ENCODE measurements at regions not wholly inside any gene's neighbourhood (a gene's known extent, or its start where the extent isn't known, plus 50 kb on each side); places are given as distances from the start of the nearest gene placed in this dataset.

DNA sequence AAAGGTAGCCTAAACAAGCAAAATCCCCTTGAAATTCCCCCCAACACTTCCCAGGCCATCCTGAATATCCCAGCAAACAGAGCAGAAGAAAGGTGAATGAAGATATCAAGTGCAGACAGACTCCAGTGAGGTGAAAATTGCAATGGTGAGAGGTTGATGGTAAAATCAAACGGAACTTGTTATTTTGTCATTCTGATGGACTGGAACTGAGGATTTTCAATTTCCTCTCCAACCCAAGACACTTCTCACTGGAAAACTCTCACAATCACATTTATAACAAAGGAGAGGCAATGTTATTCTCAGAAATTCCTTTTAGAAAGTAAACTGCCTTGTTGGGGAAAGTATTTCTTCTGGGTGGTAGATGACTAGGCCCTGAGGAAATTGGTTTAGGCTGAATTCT is 412.4 kb upstream of the C9orf72 start:
- Histone ChIP-seq H3K4me1 (ENCODE audit: control insufficient read depth, extremely low read depth, insufficient read depth, low read length) (no peaks in the 10 kb centered on the region), H3K36me3 (ENCODE audit: control insufficient read depth in 2 of 2, extremely low read depth in 1 of 2, insufficient read depth in 2 of 2, low read length in 2 of 2) (no peaks in the 10 kb centered on the region), H3K4me3 (replicated peaks in 1 of 3; ENCODE audit: insufficient read depth in 1 of 3, low read depth in 1 of 3, low read length in 3 of 3) (no peak overlapping the region), H4K20me1 (replicated peaks; ENCODE audit: control insufficient read depth, extremely low read depth, insufficient read depth, low read length) (no peaks in the 10 kb centered on the region), H3K9me1 (replicated peaks; ENCODE audit: control insufficient read depth, extremely low read depth, insufficient read depth, low read length) (no peaks in the 10 kb centered on the region), H2AFZ (ENCODE audit: low read depth, low read length) (no peak overlapping the region), H3K9ac (replicated peaks; ENCODE audit: extremely low read depth, insufficient read depth, low read length) (no peak overlapping the region), H3K27ac (ENCODE audit: insufficient read depth, low read depth, low read length) (no peak overlapping the region), H3K27me3 (ENCODE audit: control insufficient read depth in 2 of 2, insufficient read depth in 2 of 2, low read length in 2 of 2) (no peaks in the 10 kb centered on the region), H3K79me2 (ENCODE audit: control insufficient read depth, insufficient read depth, low read length) (no peaks in the 10 kb centered on the region), H3K9me3 (replicated peaks; ENCODE audit: control insufficient read depth, insufficient read depth, low read length) (no peaks in the 10 kb centered on the region), H3K4me2 (ENCODE audit: insufficient read depth, low read length) (no peak overlapping the region)
- dilution Hi-C loops (cut with MboI; ENCODE audit: extremely low pct_ligation_motif_present, low sequenced_read_pairs) (no loop called here), intact Hi-C loops (cut with micrococcal nuclease) (no loop called here)
- FAIRE-seq = no peak
- POLR2A ChIA-PET = no interaction called here
- CTCF ChIA-PET = no interaction called here
- TF ChIP-seq POLR2AphosphoS5 (IDR thresholded peaks at IDR 0.05; ENCODE audit: insufficient read depth, low read depth, low read length) (no peak), CTCF (IDR thresholded peaks at IDR 0.05; ENCODE audit: extremely low read depth in 1 of 2, insufficient read depth in 1 of 2, low read depth in 1 of 2, low read length in 2 of 2) (no peak), MYC (IDR thresholded peaks at IDR 0.05; ENCODE audit: low read depth, low read length) (no peak), EZH2 (IDR thresholded peaks at IDR 0.05; ENCODE audit: borderline replicate concordance, low read depth, low read length, severe bottlenecking) (no peak), POLR2A (IDR thresholded peaks at IDR 0.05; ENCODE audit: low read depth, low read length) (no peak), FOS (IDR thresholded peaks at IDR 0.05; ENCODE audit: borderline replicate concordance, insufficient read depth, low read length) (no peak), GATA2 (IDR thresholded peaks at IDR 0.05; ENCODE audit: insufficient read depth, insufficient read length, low read depth, low read length) (no peak), JUN (IDR thresholded peaks at IDR 0.05; ENCODE audit: borderline replicate concordance, insufficient read depth, insufficient read length, low read depth) (no peak)
- TF ChIP-seq, protein P1, sequence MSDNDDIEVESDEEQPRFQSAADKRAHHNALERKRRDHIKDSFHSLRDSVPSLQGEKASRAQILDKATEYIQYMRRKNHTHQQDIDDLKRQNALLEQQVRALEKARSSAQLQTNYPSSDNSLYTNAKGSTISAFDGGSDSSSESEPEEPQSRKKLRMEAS (IDR thresholded peaks at IDR 0.05; ENCODE audit: insufficient read depth, insufficient read length) = no peak
- BruUV-seq (replicated peaks) = no TSS peak
- DNase-seq (ENCODE audit: low read depth, low spot score) = no peak
